Common myeloid progenitor, CD34-positive (primary cell): ENCODE measurements at regions not wholly inside any gene's neighbourhood (a gene's known extent, or its start where the extent isn't known, plus 50 kb on each side); places are given as distances from the start of the nearest gene placed in this dataset.
"Not testable (repeated sequence)": the region's sequence is repeated elsewhere in the genome, so short reads cannot be mapped to it uniquely, and the experiment has no call there.

ENCODE experiments used
- CTCF ChIA-PET: fragments of 350-600 bp; sonication (Branson Sonifier 250); formaldehyde crosslinking; loops from one replicate; lab custom pipeline; 2021; ENCODE audit warnings: antibody characterized with exemption; lab: Charles Lee
- POLR2A ChIA-PET: fragments of 350-600 bp; sonication (Branson Sonifier 250); formaldehyde crosslinking; loops from one replicate; lab custom pipeline; 2021; ENCODE audit warnings: antibody characterized with exemption; lab: Charles Lee
- DNase-seq, 3 donors: peaks; one replicate each; pipeline versions ENCODE4 v3.0.0 to v3.0.0-alpha.2; 2013
- H3K27ac ChIP-seq, 2 experiments: 1 replicate in 1 of 2; 2 replicates in 1 of 2; pipeline ENCODE4 v1.7.0; 2013; ENCODE audit warnings: inconsistent platforms in 2 of 2, low read length in 2 of 2, mild to moderate bottlenecking in 2 of 2, low read depth in 1 of 2, moderate library complexity in 1 of 2; ENCODE audit not compliant: severe bottlenecking in 2 of 2, insufficient read depth in 1 of 2, poor library complexity in 1 of 2
- H3K27me3 ChIP-seq, 5 experiments: replicated peaks in 2 of 5; 1 replicate in 3 of 5; 2 replicates in 2 of 5; pipeline versions ENCODE4 v1.6.1 to v1.7.0; 2013; ENCODE audit warnings: low read length in 4 of 5, mild to moderate bottlenecking in 2 of 5, moderate library complexity in 2 of 5, inconsistent platforms in 1 of 5; ENCODE audit not compliant: insufficient read depth in 5 of 5, control insufficient read depth in 4 of 5
- H3K36me3 ChIP-seq, 4 experiments: 1 replicate in 2 of 4; 2 replicates in 2 of 4; pipeline versions ENCODE4 v1.6.1 to v1.7.0; 2013; ENCODE audit warnings: low read length in 3 of 4, control low read depth in 1 of 4, mild to moderate bottlenecking in 1 of 4; ENCODE audit not compliant: control insufficient read depth in 4 of 4, insufficient read depth in 4 of 4
- H3K4me1 ChIP-seq, 4 experiments: 1 replicate in 3 of 4; 2 replicates in 1 of 4; pipeline versions ENCODE4 v1.6.1 to v1.7.1; 2013; ENCODE audit warnings: low read length in 3 of 4, mild to moderate bottlenecking in 3 of 4, control low read depth in 1 of 4, inconsistent platforms in 1 of 4, moderate library complexity in 1 of 4; ENCODE audit not compliant: control insufficient read depth in 4 of 4, insufficient read depth in 4 of 4; ENCODE audit errors: control extremely low read depth in 1 of 4
- H3K4me3 ChIP-seq, 7 experiments: 1 replicate in 4 of 7; 2 replicates in 3 of 7; pipeline versions ENCODE4 v1.5.1 to v1.7.0; 2013; ENCODE audit warnings: mild to moderate bottlenecking in 7 of 7, low read length in 6 of 7, moderate library complexity in 6 of 7, inconsistent platforms in 2 of 7, low read depth in 2 of 7, control low read depth in 1 of 7; ENCODE audit not compliant: insufficient read depth in 4 of 7, control insufficient read depth in 1 of 7; ENCODE audit errors: extremely low read depth in 1 of 7
- H3K9me3 ChIP-seq, 5 experiments: 1 replicate in 4 of 5; 2 replicates in 1 of 5; pipeline versions ENCODE4 v1.6.1 to v1.7.1; 2013; ENCODE audit warnings: low read length in 4 of 5, mild to moderate bottlenecking in 2 of 5, inconsistent platforms in 1 of 5, low read depth in 1 of 5, moderate library complexity in 1 of 5; ENCODE audit not compliant: control insufficient read depth in 4 of 5, insufficient read depth in 2 of 5; ENCODE audit errors: control extremely low read depth in 1 of 5
- WGBS: methylation state at CpG from one replicate; pipeline ENCODE4 v1.1.5; 2013; ENCODE audit not compliant: insufficient coverage; 5-methylcytosine and 5-hydroxymethylcytosine counted together

DNA sequence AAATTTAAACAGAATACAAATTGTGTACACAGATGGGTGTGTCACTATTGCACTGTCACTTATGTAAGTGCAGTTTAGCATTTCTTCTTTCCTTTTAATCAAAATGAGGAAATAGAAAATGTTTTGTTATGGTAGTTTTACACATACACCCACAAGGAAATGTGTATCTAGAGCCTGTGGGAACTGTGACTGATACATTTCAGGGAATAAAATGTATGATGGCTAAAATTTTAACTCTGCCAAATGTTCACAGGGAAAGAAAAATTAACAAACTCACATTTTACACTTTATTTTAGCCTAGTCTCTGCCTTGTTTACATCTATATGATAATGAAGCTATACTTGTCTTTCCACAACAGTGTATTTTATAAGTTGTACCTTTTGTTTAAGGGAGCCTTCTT lies 66.4 kb upstream of the NBPF19 start:
- CTCF ChIA-PET, H3K27me3 ChIP-seq, H3K4me3 ChIP-seq, H3K36me3 ChIP-seq, H3K9me3 ChIP-seq, H3K4me1 ChIP-seq, H3K27ac ChIP-seq, POLR2A ChIA-PET: not testable (repeated sequence)
- DNase-seq, result peak in 1 of 3 donors; percentile 13

DNA sequence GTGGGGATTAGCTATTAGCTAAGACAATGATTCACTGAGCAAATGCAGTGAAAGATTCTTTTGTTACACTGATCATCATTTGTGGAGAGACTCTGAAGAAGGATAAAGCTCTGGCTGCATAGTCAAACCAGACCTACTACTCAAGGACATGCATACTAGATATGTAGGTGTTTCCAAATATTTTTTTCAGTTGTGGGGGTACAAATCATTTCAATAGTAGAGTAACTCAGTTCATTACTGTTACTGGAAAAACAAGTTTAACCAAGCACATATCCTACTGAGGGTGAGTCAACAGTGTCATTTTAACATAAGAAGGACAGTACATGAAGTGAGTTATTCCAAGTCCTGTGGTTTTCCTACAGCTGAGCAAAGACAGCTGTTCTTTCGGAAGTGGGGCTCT lies 59.5 kb upstream of the NBPF19 start:
- H3K27me3 ChIP-seq, H3K27ac ChIP-seq, CTCF ChIA-PET, H3K36me3 ChIP-seq, H3K4me1 ChIP-seq, DNase-seq, POLR2A ChIA-PET, H3K4me3 ChIP-seq, H3K9me3 ChIP-seq: not testable (repeated sequence)
- no CpG with 5 or more reads among the region's 1 CpG for WGBS

DNA sequence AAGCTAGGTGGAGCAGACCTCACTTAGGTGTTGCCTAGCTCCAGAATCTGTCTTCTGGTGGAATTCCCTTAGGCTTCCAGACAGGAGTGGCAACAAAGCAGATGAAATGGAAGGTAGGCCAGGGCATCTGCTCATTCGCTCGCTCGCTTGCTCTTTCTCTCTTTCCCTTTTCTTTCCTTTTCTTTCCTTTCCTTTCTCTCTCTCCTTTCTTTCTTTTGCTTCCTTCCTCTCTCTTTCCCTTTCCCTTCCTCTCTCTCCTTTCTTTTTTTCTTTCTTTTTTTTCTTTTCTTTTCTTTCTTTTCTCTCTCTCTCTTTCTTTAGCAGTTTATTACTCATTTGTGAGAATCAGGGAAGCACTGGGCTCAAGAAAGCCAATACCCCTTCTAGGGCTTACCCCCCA lies 56.1 kb upstream of the NBPF19 start:
- H3K4me3 ChIP-seq, H3K27ac ChIP-seq, H3K9me3 ChIP-seq, H3K36me3 ChIP-seq, POLR2A ChIA-PET, H3K27me3 ChIP-seq, H3K4me1 ChIP-seq, CTCF ChIA-PET, DNase-seq: not testable (repeated sequence)
- WGBS, result 100% methylated on average over 3 of the region's 3 CpGs

DNA sequence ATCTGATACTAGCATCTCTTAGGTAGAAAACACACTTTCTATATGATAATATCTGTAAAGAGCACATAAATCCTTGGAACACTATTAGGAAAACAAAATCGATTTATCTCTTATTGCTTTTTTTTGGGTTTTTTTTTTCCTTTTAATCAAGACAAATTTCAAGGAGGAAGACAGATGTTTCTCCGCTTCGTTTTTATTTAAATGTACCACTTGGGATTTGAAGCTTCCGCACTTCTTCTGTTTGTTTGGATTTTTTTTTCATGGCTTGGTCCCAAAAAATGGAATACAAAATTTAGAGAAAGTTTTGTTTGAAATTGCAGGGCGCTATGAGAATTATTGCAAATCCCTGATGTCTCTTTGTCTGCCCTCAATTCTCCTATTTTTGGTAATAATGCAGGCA lies 51.7 kb upstream of the NBPF19 start:
- H3K36me3 ChIP-seq, CTCF ChIA-PET, H3K4me3 ChIP-seq, POLR2A ChIA-PET, DNase-seq, H3K9me3 ChIP-seq, H3K27me3 ChIP-seq, H3K27ac ChIP-seq, H3K4me1 ChIP-seq: not testable (repeated sequence)
- no CpG with 5 or more reads among the region's 5 CpGs for WGBS
